T47D (cell line): ENCODE measurements at regions not wholly inside any gene's neighbourhood (a gene's known extent, or its start where the extent isn't known, plus 50 kb on each side); places are given as distances from the start of the nearest gene placed in this dataset.
A peak's percentile ranks its signal among the peaks of the same experiment; 100 is the strongest.
"Not testable (repeated sequence)": the region's sequence is repeated elsewhere in the genome, so short reads cannot be mapped to it uniquely, and the experiment has no call there.

Experiments used
- DNase-seq, 2 experiments: peaks; one replicate each; pipeline versions ENCODE4 v3.0.0 to v3.0.0-alpha.2; 2011 to 2012; ENCODE audit warnings: low read depth in 1 of 2, low spot score in 1 of 2
- JUND ChIP-seq: IDR thresholded peaks from 2 replicates; pipeline ENCODE4 v1.6.1; 2012; ENCODE audit warnings: low read depth
- in situ Hi-C: cut with HindIII; loops from 2 replicates; pipeline ENCODE4 v1.10.0; 2016; ENCODE audit warnings: low sequenced_read_pairs, low pct_unique_long_range_greater_than_20kb

DNA sequence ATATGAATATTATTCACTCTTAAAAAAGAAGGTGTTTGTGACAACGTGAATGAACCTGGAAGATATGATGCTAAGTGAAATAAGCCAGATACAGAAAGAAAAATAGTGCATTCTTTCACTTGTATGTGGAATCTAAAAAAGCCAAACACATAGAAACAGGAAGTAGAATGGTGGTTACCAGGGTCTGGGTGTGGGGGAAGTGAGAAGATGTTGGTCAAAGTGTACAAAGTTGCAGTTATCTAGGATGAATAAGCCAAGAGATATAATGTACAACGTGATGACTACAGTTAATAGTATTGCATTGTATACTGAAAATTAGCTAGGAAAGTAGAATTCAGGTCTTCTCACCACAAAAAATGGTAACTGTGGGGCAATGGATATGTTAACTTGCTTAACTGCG lies 151.1 kb upstream of the HCRTR2 start:
- in situ Hi-C loops, result no loop called here

DNA sequence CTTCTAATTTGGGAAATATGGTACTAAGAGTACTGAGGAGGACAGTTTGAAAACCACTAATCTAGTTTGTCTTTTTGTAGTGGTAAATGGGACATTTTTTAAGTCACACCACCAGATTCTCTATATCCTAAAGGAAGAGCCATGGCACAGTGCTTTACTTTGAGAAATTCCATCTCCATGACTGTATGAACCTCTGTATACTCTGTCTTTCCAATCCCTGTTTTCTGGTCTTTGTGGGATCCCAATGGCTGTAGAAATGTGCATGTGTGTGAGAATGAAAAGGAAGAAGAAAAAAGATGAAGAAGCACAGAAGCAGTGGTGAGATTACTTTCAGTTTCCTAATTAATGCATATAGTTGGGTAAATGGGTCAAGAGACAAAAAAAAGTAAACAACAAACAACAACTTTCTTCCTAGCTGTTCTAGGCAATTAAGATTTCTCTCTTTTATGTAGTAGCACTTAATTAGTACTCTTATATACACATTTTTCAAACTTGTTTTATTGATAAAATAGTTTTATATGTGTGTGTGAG lies 141.2 kb upstream of the HCRTR2 start:
- DNase-seq, result no peak
- in situ Hi-C loops, result no loop called here
- TF ChIP-seq JUND, result no peak

More for the DNA sequence above, 151.1 kb upstream of the HCRTR2 start:
- DNase-seq, result no peak
- TF ChIP-seq JUND, result no peak

DNA sequence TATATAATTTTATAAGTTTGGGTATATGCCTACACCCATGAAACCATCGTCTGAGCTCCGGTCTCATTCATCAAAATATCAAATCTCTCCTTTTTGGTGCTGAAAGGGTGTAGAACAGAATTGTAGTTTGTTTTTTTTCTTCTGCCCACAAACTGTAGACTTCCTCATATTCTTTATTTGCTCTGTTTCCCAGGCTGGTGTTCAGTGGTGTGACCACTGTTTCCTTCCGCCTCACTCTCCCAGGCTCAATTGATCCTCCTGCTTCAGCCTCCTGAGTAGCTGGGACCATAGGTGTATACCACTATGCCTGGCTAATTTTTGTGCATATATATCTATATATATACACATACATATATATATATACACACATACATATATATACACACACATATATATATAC lies 139.6 kb upstream of the HCRTR2 start:
- no peak for DNase-seq
- no peak for TF ChIP-seq JUND
- in situ Hi-C loops, result no loop called here

DNA sequence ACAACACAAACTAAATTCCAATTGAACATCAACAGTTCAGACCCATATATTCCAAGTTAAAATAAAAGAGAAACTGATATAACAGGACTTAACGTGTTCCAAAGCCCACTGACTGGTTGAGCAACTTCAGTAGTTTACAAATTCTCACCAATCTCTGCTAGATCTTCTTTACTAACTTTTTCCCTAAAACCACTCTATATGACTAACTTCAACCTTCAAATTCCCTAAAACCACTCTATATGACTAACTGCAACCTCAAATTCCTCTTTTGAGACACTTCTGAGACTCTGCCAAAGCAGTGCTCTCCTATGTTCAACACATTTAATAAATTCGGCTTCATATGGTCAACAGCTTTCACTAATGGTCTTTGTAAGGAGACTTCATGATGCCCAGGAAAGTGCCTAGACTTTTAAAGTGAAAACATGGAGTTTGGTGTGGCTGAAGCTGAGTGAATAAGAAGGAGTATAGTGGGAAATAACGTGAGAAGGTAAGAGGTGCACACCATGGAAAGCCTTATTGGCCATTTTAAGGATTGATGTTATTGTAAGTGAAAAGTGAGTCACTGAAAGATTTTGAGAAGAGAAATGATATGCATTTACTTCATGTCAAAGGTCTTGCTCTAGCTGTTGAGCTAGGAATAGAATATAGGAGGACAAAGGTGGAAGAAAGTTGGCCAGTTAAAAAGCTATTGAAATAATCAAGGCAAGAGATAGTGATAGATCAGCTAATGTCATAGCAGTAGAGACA lies 134.0 kb upstream of the HCRTR2 start:
- in situ Hi-C loops, result no loop called here
- TF ChIP-seq JUND, result no peak
- DNase-seq, result peak in 1 of 2 experiments; percentile 3

DNA sequence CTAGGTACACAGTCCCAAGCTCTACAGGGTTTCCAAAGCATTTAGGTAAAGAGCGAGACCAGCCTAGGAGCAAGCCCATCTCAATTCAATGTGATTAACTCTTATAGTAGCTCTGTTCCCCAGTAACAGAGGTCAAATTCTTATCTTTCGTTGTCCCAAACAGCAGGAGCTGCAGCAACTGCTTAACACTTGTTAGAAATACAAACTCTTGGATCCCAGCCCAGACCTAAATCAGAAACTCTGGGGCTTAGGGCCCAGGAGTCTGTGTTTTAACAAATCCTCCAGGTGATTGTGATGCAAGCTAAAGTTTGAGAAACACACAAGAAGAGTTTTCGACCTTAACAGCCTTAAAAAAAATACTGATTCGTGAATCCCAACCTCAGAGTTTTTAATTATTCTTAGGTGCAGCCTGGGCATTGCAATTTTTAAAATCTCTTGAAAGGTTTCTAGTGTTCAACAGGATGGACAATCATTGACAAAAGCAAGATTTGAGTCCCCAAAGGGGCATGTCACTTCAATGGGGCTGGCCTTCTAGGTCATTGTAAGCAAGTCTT lies 127.4 kb upstream of the HCRTR2 start:
- no peak for DNase-seq
- no peak for TF ChIP-seq JUND
- in situ Hi-C loops, result no loop called here

DNA sequence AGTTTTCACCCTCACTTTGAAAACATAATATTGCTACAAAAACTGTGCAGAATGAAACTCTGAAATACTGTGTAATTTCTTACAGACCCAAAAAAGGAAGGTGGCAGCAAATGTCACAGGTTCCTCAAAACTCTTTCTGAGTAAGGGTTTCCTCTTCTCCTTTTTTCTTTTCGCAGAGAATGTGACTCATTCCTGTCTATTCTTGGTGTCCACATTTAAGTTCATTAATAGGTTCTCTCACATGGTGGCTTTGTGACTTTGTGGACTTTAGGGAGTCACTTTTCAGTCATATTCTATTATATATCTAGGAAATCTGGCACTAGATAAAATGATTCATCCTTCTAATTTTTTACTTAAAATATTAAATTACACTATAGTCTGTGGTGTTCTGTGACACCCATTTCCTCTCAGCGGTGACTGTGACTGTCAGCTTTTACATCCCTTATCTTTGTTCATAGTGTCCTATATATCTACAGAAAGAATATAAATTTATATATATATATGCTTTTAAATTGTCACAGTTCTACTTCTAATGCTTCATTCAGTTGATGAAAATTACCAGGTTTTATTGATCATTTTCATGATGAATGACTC lies 126.8 kb upstream of the HCRTR2 start:
- no peak for DNase-seq
- in situ Hi-C loops, result no loop called here
- no peak for TF ChIP-seq JUND

DNA sequence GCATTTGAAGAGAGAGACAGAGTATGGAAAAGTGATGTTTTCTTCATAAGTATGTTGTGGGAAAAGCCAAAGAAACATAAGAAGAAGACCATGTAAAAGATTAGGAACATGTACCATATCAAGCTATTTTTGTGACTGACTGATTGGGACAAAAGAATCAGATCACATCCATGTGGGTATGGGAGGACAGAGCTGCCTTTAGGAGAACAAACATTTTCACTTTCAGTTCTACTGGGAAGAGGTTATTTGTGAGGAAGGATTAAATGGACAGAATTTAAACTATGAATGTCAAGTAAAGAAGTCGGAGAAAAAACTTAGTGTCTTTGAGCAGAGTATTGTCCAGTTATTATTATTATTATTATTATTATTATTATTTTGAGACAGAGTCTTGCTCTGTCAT lies 124.4 kb upstream of the HCRTR2 start:
- in situ Hi-C loops, result no loop called here
- DNase-seq, result no peak
- TF ChIP-seq JUND, result no peak

DNA sequence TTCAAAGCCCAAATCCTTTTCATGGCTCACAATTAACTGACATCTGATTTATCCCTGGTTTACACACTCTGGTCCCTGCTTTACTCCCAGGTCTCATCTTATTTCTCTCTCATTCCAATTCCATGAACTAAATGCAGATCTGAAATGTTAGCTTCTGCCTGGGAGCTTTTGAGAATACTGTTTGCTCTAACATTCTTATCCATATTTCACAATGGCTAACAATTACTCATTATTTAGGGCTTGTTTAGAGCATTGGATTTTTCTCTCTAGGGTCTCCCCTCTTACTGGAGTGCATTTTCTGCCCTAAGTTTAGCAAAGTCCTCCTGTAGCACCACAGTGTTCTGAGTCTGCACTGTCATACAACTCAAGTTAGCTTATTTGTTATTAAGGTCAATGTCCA lies 121.5 kb upstream of the HCRTR2 start:
- no peak for TF ChIP-seq JUND

DNA sequence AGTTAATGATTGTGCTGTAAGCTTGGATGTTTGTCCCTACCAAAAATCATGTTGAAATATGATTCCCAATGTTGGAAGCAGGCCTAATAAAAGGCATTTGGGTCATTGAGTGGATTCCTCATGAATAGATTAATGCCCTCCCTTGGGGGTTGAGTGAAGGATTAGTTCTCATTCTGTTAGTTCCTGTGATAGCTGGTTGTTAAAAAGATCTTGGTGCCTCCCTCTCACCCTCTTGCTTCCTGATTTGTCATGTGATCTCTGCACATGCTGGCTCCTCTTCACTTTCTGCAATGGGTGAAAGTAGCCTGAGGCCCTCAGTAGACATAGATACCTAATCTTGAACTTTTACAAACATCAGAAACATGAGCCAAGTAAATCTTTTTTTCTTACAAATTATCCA lies 115.6 kb upstream of the HCRTR2 start:
- DNase-seq, result no peak
- in situ Hi-C loops, result no loop called here
- TF ChIP-seq JUND, result no peak

More for the DNA sequence above, 121.5 kb upstream of the HCRTR2 start:
- no peak for DNase-seq
- in situ Hi-C loops, result no loop called here

DNA sequence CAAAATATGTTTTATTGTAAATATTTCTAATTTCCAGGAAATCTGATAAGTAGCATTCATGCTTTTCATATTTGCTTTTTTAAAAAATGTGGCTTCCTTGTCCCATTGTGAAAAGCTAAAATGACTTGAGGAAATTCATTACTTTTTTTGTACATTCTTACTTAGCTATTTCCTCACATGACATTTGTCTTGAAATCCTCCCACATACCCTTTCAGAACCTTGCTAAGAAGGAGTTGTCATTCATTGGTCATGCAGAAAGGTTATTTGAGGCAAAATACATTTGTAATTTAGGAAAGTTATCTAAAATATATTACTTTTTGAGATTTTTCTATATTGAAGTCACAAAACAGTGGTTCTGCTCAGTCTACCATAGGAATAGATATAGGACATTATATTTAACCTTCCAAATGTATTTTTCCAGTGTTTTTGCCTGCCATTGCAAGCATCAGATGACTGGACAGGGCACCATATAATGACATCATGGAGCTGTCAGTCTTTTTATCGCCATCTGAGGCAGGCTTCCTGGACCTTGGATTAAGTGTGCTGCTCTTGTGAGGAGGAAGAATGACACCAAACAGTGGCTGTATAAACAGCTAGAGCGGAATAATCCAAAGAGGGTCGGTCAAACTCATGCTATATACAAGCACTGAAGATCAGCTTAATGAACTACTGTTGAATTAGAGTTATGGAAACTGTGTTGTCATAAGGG lies 109.4 kb upstream of the HCRTR2 start:
- DNase-seq, result no peak
- in situ Hi-C loops, result no loop called here
- TF ChIP-seq JUND, result no peak

DNA sequence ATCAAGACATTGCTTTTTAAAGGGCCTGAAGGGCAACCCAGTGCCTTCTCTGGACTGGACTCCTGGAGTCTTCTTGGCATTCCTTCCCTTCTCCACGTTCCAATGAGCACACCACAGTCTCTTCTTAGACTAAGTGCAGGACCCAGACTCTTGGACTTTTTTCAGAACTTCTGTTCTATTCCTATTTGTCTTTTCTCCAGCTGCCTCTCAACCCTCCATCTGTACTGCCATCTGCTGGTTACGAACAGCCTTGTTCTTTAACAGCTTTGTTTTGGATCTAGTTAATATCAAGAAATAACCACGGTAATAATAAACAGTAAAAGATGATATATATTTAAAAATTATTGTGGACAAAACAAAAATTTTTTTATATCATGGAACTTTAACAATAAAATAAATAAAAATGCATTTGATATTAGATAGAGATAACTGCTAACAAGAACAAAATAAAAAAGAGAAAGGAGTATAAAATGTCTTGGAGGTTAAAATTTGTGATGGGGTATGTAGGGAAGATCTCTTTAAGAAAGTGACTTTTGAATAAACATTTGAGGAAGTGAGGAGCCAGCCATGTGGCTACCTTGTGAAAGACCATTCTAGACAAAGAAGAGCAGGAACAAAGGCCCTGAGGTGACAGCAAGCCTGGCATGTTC lies 105.1 kb upstream of the HCRTR2 start:
- peak; percentile 8 to 68 for DNase-seq
- in situ Hi-C loops, result no loop called here
- no peak for TF ChIP-seq JUND

DNA sequence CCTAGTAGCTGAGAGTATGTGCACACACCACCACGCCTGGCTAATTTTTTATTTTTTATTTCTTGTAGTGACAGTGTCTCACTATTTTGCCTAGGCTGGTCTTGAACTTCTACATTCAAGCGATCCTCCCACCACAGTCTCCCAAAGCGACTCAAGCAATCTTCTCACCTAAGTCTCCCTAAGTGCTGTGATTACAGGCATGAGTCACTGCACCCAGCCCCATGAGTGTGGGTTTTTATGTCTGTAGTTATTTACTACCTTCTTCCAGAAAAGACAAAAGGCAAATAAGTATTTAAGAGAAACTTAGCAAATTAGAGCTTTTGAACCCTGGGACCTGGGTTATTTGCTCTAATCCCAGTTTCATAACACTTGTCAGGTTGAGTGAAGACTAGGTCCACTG lies 92.3 kb upstream of the HCRTR2 start:
- in situ Hi-C loops, result no loop called here
- no peak for DNase-seq
- TF ChIP-seq JUND, result no peak

DNA sequence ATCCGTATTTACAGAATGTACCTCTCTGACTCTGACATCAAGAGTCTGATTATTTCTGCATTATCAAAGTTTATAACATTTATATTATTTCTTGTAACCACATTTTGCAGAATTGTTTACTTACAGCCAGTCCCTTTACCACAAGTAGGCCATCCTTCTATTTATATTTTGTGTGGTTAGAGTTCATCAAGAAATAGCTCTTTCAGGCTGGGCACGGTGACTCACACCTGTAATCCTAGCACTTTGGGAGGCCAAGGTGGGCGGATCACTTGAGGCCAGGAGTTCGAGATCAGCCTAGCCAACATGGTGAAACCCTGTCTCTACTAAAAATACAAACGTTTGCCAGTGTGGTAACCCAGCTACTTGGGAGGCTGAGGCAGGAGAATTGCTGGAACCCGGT lies 86.3 kb upstream of the HCRTR2 start:
- DNase-seq, in situ Hi-C loops: not testable (repeated sequence)
